M059J (cell line): ENCODE measurements at regions not wholly inside any gene's neighbourhood (a gene's known extent, or its start where the extent isn't known, plus 50 kb on each side); places are given as distances from the start of the nearest gene placed in this dataset.

Experiments used
- DNase-seq: peaks from one replicate; pipeline ENCODE4 v3.0.0-alpha.2; 2012; ENCODE audit warnings: low read depth

GRCh38 chr3:104362319-104362718 lies 1004.4 kb upstream of the ALCAM start:
- no peak for DNase-seq

GRCh38 chr3:104367000-104367399 lies 999.7 kb upstream of the ALCAM start:
- DNase-seq, result no peak

GRCh38 chr3:104368760-104369159 lies 997.9 kb upstream of the ALCAM start:
- DNase-seq, result no peak

- no peak for DNase-seq
Observed at GRCh38 chr3:104385421-104385820, 981.3 kb upstream of the ALCAM start.

- DNase-seq, result peak; percentile 14
Observed at GRCh38 chr3:104388619-104389018, 978.1 kb upstream of the ALCAM start.

- DNase-seq, result peak; percentile 12
Observed at GRCh38 chr3:104392327-104392726, 974.4 kb upstream of the ALCAM start.

- peak; percentile 75 for DNase-seq
Observed at GRCh38 chr3:104396974-104397669, 969.6 kb upstream of the ALCAM start.

- peak; percentile 27 for DNase-seq
Observed at GRCh38 chr3:104397713-104398112, 969.0 kb upstream of the ALCAM start.

GRCh38 chr3:104402902-104403301 lies 963.8 kb upstream of the ALCAM start:
- no peak for DNase-seq

GRCh38 chr3:104411757-104412156 lies 955.0 kb upstream of the ALCAM start:
- DNase-seq, result peak; percentile 60

- DNase-seq, result no peak
Observed at GRCh38 chr3:104412608-104413580, 953.8 kb upstream of the ALCAM start.

- no peak for DNase-seq
Observed at GRCh38 chr3:104428337-104428925, 938.3 kb upstream of the ALCAM start.

GRCh38 chr3:104429727-104430126 lies 937.0 kb upstream of the ALCAM start:
- peak; percentile 55 for DNase-seq

GRCh38 chr3:104436506-104436905 lies 930.2 kb upstream of the ALCAM start:
- DNase-seq, result peak; percentile 28

- DNase-seq, result peak; percentile 91
Observed at GRCh38 chr3:104437131-104437750, 929.5 kb upstream of the ALCAM start.

- peak; percentile 94 for DNase-seq
Observed at GRCh38 chr3:104437891-104438290, 928.8 kb upstream of the ALCAM start.

GRCh38 chr3:104438706-104439105 lies 928.0 kb upstream of the ALCAM start:
- peak; percentile 29 for DNase-seq

GRCh38 chr3:104445252-104445919 lies 921.3 kb upstream of the ALCAM start:
- peak; percentile 34 for DNase-seq

GRCh38 chr3:104447681-104448080 lies 919.0 kb upstream of the ALCAM start:
- no peak for DNase-seq

- peak; percentile 76 for DNase-seq
Observed at GRCh38 chr3:104452697-104453096, 914.0 kb upstream of the ALCAM start.

GRCh38 chr3:104458657-104459056 lies 908.1 kb upstream of the ALCAM start:
- no peak for DNase-seq
